ENCODE measurements at regions not wholly inside any gene's neighbourhood (a gene's known extent, or its start where the extent isn't known, plus 50 kb on each side); places are given as distances from the start of the nearest gene placed in this dataset.

GRCh38 chr3:83968356-83968755 lies 990.4 kb upstream of the CADM2 start:
- H3F3A ChIP-seq (ENCODE audit: low read length, unreplicated experiment) = no peaks in the 10 kb centered on the region
- H2AFZ ChIP-seq (ENCODE audit: low read length) = peak overlapping the region; percentile 19; the same call in 1 of the 2 replicates
- ChIA-PET CTCF (no interaction called here), POLR2A (ENCODE audit: unreplicated experiment) (no interaction called here)
- BruUV-seq (replicated peaks) = no TSS peak
- no peak overlapping the region for H3K9ac ChIP-seq (ENCODE audit: low read length)
- H3K4me2 ChIP-seq (ENCODE audit: low read length) = no peak overlapping the region
- ATAC-seq (peak; percentile 18; the same call in 1 of the 2 replicates), DNase-seq (peak; percentile 7)
- H4K20me1 ChIP-seq (ENCODE audit: low read length) = no peaks in the 10 kb centered on the region
- H3K36me3 ChIP-seq (ENCODE audit: low read depth, low read length) = no peaks in the 10 kb centered on the region
- H3K4me3 ChIP-seq (ENCODE audit: low read length) = no peak overlapping the region
- H3K9me2 ChIP-seq (replicated peaks; ENCODE audit: low read length) = no peaks in the 10 kb centered on the region
- no peak overlapping the region for H3K27ac ChIP-seq (ENCODE audit: low read length)
- H3K27me3 ChIP-seq (ENCODE audit: low read length) = no peaks in the 10 kb centered on the region
- no peaks in the 10 kb centered on the region for H3K4me1 ChIP-seq (ENCODE audit: insufficient read depth, low read length)
- no peaks in the 10 kb centered on the region for H3K9me3 ChIP-seq (ENCODE audit: low read length)
- TF ChIP-seq CTCF (conservative IDR thresholded peaks at IDR 0.05; ENCODE audit: low read depth, low read length) = no peak; the same call in 1 of the 2 replicates
- TF ChIP-seq EZH2 (IDR thresholded peaks at IDR 0.05; ENCODE audit: low read length, unreplicated experiment) = no peak
- TF ChIP-seq EZH2phosphoT487 (IDR thresholded peaks at IDR 0.05; ENCODE audit: borderline replicate concordance, low read length) = no peak
- H3K79me2 ChIP-seq (ENCODE audit: low read length) = no peaks in the 10 kb centered on the region
- intact Hi-C loops (cut with micrococcal nuclease) = no loop called here

- no peaks in the 10 kb centered on the region for H3K4me1 ChIP-seq (ENCODE audit: insufficient read depth, low read length)
- H3F3A ChIP-seq (ENCODE audit: low read length, unreplicated experiment) = no peaks in the 10 kb centered on the region
- no peak overlapping the region for H3K4me2 ChIP-seq (ENCODE audit: low read length)
- H4K20me1 ChIP-seq (ENCODE audit: low read length) = no peaks in the 10 kb centered on the region
- ChIA-PET POLR2A (ENCODE audit: unreplicated experiment) (no interaction called here), CTCF (no interaction called here)
- no peaks in the 10 kb centered on the region for H3K9me3 ChIP-seq (ENCODE audit: low read length)
- DNase-seq (no peak), ATAC-seq (no peak)
- H3K27ac ChIP-seq (ENCODE audit: low read length) = no peak overlapping the region
- H3K79me2 ChIP-seq (ENCODE audit: low read length) = no peaks in the 10 kb centered on the region
- H3K4me3 ChIP-seq (ENCODE audit: low read length) = no peak overlapping the region
- TF ChIP-seq EZH2 (IDR thresholded peaks at IDR 0.05; ENCODE audit: low read length, unreplicated experiment) = no peak
- TF ChIP-seq EZH2phosphoT487 (IDR thresholded peaks at IDR 0.05; ENCODE audit: borderline replicate concordance, low read length) = no peak
- no peak for TF ChIP-seq CTCF (conservative IDR thresholded peaks at IDR 0.05; ENCODE audit: low read depth, low read length)
- no peak overlapping the region for H3K9ac ChIP-seq (ENCODE audit: low read length)
- BruUV-seq (replicated peaks) = no TSS peak
- H3K9me2 ChIP-seq (replicated peaks; ENCODE audit: low read length) = no peaks in the 10 kb centered on the region
- H3K36me3 ChIP-seq (ENCODE audit: low read depth, low read length) = no peaks in the 10 kb centered on the region
- H3K27me3 ChIP-seq (ENCODE audit: low read length) = no peaks in the 10 kb centered on the region
- intact Hi-C loops (cut with micrococcal nuclease) = no loop called here
- no peak overlapping the region for H2AFZ ChIP-seq (ENCODE audit: low read length)
Measured at GRCh38 chr3:83971666-83972065, 987.1 kb upstream of the CADM2 start.

- no peaks in the 10 kb centered on the region for H3K9me2 ChIP-seq (replicated peaks; ENCODE audit: low read length)
- BruUV-seq (replicated peaks) = no TSS peak
- H3K27ac ChIP-seq (ENCODE audit: low read length) = peak overlapping the region; percentile 29
- no peaks in the 10 kb centered on the region for H3K36me3 ChIP-seq (ENCODE audit: low read depth, low read length)
- ATAC-seq = peak; percentile 97
- TF ChIP-seq CTCF (conservative IDR thresholded peaks at IDR 0.05; ENCODE audit: low read depth, low read length) = no peak
- TF ChIP-seq EZH2phosphoT487 (IDR thresholded peaks at IDR 0.05; ENCODE audit: borderline replicate concordance, low read length) = no peak
- TF ChIP-seq EZH2 (IDR thresholded peaks at IDR 0.05; ENCODE audit: low read length, unreplicated experiment) = no peak
- no peak overlapping the region for H3K4me2 ChIP-seq (ENCODE audit: low read length)
- H3K4me1 ChIP-seq (ENCODE audit: insufficient read depth, low read length) = peaks cover 12% of the 10 kb centered on the region
- no peak overlapping the region for H3K4me3 ChIP-seq (ENCODE audit: low read length)
- H4K20me1 ChIP-seq (ENCODE audit: low read length) = no peaks in the 10 kb centered on the region
- intact Hi-C loops (cut with micrococcal nuclease) = no loop called here
- no peak overlapping the region for H2AFZ ChIP-seq (ENCODE audit: low read length)
- peak; percentile 80 for DNase-seq
- no peaks in the 10 kb centered on the region for H3K27me3 ChIP-seq (ENCODE audit: low read length)
- H3F3A ChIP-seq (ENCODE audit: low read length, unreplicated experiment) = no peaks in the 10 kb centered on the region
- no peak overlapping the region for H3K9ac ChIP-seq (ENCODE audit: low read length)
- ChIA-PET POLR2A (ENCODE audit: unreplicated experiment) (interaction anchor here (0.5 kb wide), 1 partner anchor 19 kb away, joined by 4 read pairs; no protein-coding TSS in a partner anchor), CTCF (no interaction called here)
- no peaks in the 10 kb centered on the region for H3K9me3 ChIP-seq (ENCODE audit: low read length)
- no peaks in the 10 kb centered on the region for H3K79me2 ChIP-seq (ENCODE audit: low read length)
Measured at GRCh38 chr3:84008623-84009022, 950.2 kb upstream of the CADM2 start.
